ENCODE measurements at regions not wholly inside any gene's neighbourhood (a gene's known extent, or its start where the extent isn't known, plus 50 kb on each side); places are given as distances from the start of the nearest gene placed in this dataset.

DNA sequence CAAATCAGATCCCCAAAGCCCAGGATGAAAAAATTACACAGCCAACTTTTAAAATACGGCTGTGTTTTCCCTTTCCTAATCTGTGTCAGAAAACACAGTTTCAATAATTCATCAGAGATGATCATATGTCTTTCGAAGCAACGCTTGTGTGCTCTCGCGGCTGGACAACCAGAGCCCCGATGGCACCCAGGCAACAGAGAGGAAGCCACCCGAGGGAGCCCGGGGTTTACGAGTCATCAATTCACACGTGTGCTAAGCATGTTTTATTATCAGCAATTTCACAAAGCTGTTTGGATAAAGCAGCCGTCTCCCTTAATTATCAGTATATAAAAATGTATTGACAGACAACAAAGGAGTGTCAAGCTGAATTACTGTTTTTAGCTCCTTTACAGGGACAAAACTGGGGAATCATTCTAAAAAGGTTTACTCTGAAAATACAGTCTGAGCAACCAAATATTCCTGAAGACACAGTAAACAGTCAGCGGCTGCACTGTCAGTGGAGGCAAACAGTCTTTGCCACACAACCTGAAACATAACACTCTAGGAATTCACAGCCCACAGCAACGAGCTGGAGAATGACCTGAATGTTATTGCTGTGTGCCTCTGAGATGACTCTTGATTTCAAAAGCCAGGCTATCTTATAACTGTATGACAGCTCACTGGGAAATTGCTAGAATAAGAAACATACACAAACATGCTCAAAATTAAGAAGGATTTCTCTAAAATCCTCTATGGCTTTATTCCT lies 201.0 kb downstream of the SIPA1L2 start:
- TF ChIP-seq, protein P1, sequence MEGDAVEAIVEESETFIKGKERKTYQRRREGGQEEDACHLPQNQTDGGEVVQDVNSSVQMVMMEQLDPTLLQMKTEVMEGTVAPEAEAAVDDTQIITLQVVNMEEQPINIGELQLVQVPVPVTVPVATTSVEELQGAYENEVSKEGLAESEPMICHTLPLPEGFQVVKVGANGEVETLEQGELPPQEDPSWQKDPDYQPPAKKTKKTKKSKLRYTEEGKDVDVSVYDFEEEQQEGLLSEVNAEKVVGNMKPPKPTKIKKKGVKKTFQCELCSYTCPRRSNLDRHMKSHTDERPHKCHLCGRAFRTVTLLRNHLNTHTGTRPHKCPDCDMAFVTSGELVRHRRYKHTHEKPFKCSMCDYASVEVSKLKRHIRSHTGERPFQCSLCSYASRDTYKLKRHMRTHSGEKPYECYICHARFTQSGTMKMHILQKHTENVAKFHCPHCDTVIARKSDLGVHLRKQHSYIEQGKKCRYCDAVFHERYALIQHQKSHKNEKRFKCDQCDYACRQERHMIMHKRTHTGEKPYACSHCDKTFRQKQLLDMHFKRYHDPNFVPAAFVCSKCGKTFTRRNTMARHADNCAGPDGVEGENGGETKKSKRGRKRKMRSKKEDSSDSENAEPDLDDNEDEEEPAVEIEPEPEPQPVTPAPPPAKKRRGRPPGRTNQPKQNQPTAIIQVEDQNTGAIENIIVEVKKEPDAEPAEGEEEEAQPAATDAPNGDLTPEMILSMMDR (conservative IDR thresholded peaks at IDR 0.05; ENCODE audit: low read depth, low read length) = no peak
- no peak for TF ChIP-seq EZH2 (IDR thresholded peaks at IDR 0.05; ENCODE audit: low read length, unreplicated experiment)

Measured in PC-3 (cell line).